HG02678 (cell line): ENCODE measurements at regions not wholly inside any gene's neighbourhood (a gene's known extent, or its start where the extent isn't known, plus 50 kb on each side); places are given as distances from the start of the nearest gene placed in this dataset.
A peak's percentile ranks its signal among the peaks of the same experiment; 100 is the strongest.

ENCODE experiments used
- ATAC-seq: cut with Tn5 transposase; IDR thresholded peaks from one replicate; pipeline ENCODE4 v1.9.1; 2021; ENCODE audit warnings: mild to moderate bottlenecking, moderate library complexity; ENCODE audit not compliant: unreplicated experiment

DNA sequence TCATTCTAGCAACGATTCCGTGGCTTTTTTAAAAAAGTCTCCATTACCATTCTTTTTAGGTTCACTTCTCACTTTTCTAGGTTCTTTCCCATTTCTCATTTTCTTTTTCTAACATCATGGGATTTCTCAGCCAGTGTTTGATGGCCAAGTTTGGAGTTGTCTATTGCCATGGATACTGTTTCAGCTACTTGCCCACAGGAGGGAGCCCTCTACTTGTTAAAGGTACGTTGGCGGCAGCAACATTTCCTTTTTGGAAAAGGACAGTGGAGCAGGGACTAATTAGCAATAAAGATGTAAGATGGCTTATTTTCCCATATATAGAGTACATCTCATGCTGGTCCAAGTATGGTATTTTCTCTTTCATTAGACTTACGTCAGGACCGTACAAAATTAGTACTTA lies 2257.5 kb upstream of the C9orf72 start:
- ATAC-seq = no peak

DNA sequence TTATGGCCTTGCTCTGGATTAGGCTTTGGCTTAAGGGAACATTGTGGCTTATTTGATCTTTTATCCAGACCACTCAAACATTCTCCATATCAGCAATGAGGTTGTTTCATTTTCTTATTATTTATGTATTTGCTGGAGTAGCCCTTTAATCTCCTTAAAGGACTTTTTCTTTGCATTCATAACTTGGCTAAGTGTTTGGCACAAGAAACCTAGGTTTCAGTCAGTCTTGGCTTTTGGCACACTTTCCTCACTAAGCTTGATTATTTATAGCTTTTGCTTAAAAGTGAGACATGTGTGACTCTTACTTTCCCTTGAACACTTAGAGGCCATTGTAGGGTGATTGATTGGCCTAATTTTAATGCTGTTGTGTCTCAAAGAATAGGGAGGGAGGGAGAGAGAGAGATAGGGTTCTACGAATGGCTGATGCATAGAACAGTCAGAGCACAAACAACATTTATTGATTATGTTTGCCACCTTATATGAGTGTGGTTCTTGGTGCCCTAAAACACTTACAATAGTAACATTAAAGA lies 2265.3 kb upstream of the C9orf72 start:
- ATAC-seq = no peak

DNA sequence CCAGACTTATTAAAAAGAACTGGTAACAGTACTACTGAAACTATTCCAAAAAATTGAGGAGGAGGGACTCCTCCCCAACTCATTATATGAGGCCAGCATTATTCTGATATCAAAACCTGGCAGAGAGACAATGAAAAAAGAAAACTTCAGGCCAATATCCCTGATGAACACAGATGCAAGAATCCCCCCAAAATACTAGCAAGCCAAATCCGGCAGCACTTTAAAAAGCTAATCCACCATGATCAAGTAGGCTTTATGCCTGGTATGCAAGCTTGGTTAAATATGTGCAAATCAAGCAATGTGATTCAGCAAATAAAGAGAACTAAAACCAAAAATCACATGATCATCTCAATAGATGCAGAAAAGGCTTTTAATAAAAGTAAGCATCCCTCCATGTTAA lies 2271.0 kb upstream of the C9orf72 start:
- no peak for ATAC-seq

DNA sequence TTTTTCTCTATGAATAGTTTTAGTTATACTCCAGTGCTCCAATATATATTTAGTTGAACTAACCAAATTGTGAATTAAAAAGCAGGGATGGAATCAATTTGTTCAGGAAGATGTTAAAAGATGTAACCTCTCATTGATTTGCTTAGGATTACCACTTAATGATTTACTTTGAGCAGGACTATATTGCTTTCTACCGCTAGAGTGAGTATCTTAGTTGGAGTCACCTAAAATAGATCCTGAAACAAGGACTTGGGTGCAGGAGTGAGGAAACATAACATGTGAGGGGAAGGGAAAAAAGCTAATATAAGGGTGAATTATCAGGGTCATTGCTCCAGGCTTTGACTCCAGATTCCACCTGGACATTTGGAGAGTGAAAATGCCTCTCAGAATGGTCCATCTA lies 2277.4 kb upstream of the C9orf72 start:
- no peak for ATAC-seq

DNA sequence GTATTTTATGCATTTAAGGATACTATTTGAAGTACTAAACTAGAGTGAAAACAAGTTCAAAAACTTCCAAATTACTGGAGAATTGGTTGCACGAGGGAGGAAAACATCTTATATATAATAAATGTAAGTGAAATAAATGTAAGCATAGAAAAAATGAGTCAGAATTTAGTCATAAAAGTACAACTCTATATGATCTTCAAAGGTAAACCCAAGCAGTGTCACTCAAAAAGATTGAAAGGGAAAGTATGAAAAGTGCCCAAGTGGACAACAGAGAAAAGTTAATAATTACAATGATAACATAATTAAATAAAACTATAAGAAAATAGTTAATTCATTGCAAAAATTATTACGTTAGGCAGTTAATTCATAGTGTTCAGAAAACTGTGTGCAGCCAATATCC lies 2288.5 kb upstream of the C9orf72 start:
- ATAC-seq = no peak

DNA sequence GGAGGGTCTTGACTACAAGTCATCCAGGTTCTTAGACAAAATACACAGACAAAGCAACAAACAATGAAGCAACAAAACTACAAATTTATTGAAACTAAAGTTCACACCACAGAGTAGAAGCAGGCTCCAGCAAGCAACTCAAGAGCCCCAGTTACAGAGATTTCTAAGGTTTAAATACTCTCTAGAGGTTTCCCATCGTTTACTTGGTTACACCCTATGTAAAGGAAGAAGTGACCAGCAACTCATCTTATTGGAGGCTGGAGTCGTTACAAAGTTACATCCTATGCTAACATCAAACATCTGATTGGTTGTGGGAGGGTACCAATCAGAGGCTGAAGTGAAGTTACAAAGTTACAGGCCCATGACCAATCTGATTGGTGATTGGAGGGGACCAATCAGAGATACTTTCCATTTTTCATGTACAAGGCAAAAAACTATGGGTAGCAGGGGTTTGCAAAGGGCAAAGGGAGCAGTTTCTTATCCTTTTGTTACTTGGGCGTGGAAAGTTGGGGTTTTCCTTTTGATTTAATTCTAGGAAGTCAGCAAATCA lies 2292.6 kb upstream of the C9orf72 start:
- ATAC-seq = peak; percentile 17

DNA sequence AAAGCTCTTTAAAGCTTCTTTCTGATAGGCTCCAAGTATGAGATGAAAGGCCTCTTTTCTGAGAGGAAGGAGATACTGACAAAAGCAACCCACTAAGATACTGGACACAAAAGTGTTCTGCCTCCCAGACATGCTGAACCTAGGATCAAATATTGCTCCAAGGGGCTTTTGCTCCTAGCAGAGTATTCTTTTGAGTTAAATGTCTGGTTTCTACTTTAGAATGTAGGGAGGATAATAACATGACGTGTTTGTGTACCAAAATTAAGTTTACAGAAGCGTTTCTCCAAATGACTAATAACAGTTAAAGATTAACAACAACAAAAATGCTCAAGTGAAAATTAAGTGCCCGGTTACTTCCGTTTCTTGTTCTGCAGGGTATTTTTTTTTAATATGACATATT lies 2293.3 kb upstream of the C9orf72 start:
- peak; percentile 59 for ATAC-seq

DNA sequence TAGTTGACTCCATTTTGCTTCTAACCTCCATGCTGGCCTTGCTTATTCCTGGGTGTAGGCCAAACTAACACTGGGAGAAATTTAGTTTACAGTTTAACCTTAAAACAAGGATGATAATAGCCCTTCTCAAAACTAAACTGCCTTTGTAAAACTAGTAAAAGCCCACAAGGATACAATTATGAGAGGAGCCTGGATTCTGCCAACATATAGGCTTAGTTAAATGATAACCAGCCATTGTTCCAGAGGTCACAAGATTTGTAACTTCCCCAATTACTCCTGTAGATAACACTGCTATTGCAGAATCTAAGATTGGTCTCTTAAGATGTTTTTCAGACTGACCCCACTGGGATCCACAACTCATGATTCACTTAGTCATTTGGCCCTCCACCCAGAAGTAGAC lies 2300.3 kb upstream of the C9orf72 start:
- ATAC-seq = no peak

DNA sequence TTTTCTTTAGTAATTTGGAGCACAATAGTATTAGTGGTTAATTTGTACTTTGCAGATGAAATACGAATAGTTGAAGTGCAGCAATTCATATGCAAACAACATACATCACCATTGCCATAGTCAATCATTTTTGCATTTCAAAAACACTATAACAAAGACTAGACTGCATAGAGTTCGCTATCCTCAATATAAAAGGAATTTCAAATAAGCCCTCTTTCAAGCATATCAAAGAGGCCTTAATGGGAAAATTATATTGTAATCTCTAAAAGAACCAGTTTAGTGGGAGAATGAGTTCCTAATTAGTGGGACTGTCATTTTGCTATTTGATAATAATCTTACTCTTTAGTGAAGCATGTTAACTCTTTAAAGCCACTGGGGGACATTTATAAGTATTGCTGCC lies 2302.3 kb upstream of the C9orf72 start:
- ATAC-seq = no peak

DNA sequence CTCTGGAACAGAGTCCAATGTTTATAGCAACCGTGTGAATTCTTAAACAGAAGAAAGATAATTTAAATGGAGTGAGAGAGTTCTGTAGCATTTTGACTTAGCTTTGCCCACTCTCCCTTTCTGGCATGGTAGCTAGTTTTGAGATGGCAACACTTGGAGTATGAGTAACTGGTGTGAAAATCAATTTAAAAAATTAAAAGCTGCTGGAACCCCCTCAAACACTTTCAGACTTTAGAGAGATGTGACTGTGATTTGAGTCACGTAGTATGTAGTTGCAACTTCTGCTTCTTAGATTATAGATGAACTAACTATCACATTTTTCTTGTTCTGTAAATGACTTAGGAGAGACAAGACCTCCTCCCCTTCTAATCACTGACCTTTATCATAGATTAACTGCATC lies 2309.5 kb upstream of the C9orf72 start:
- ATAC-seq = no peak

DNA sequence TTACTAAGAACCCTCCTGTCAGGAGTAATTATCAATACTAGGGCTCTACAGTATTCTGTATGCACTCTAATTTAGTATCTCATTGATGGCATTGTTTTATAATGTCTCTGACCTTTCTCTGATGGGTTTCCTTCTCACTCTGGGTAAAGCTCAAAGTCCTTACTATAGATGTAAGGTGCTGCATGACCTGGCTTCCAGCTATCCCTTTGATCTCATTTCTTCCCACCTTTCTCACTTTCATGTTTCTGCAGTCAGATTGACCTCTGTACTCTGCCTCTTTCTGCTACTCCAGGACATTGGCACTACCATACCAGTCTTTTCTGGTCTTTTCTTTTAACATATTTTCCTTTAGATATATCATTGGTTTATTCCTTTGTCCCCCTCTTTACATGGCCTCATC lies 2332.8 kb upstream of the C9orf72 start:
- ATAC-seq = no peak

DNA sequence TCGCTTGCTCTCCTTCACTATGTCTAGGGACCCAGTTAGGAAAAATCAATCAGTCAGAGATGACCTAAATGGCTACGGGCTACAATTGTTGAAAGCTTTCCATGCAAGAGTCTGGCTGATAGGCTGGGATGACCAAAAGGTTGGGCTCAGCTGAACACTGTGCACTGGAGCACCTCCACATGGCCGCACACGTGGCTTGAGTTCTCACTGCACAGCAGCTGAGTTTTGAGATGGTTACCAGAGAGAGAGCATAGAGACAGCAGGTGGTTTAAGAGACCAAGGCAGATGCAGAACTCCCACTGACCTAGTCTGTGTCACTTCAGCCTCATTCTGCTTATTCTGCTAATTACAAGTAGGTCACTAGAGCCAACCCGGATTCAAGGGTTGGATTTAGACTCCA lies 2354.8 kb upstream of the C9orf72 start:
- no peak for ATAC-seq

DNA sequence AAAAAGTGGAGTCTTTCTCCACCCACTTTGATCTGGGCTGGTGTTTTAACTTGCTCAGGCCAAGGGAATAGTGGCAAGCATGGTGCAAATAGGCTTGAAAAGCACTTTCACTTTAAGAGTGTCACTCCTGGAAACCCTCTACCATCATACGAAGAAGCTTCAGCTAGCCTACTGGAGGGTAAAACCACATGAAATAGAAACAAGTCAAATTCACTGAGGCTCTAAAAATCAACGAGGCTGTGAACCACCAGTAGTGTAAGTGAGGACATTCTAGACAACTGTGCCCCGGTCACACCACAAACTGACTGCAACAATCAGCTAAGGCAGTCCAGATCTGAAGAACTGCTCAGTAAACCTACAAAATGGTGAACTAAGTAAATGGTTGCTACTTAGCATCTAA lies 2366.3 kb upstream of the C9orf72 start:
- no peak for ATAC-seq

DNA sequence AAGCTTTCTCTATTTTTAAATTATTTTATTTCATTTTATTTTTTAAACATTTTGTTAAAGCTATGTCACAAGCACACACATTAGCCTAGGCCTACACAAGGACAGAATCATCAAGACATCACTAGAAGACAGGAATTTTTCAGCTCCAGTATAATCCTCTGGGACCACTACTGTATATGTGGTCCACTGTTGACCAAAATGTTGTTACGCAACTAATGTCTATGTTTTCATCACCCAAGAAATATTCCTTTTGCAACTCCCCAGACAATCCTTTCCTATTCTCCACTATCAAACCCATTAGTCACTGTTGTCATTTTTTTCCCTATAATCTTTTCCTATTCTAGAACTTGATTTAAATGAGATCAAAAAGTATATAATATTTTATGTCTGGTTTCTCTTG lies 2371.7 kb upstream of the C9orf72 start:
- no peak for ATAC-seq

DNA sequence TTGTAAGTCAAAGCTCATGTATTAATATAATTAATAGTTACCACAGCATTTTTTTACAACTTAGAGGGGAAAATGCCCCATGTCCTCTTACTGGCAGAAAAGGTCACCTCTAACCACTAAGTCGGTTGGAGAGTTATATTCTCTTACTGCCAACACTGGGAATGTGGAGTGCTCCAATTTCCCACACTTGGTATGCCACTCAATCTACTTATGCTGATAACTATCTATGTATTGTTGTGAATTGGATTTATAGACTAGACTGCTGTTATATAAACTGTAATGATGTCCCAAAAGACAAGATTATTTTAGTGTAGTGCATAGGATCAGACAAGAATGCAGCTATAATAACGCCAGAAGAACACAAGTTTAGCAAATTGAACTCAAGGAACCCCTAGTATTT lies 2385.2 kb upstream of the C9orf72 start:
- no peak for ATAC-seq

DNA sequence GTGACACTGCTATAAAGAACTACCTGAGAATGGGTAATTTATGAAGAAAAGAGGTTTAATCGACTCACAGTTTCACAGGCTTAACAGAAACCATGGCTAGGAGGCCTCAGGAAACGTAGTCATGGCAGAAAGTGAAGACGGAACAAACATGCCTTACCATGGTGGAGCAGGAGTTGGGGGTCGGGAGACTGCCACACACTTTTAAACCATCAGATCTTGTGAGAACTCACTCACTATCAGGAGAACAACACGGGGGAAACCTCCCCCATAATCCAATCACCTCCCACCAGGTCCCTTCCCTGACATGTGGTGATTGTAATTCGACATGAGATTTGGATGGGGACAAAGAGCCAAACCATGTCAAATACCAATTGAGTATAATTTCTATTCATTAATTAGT lies 2392.6 kb upstream of the C9orf72 start:
- ATAC-seq = no peak

DNA sequence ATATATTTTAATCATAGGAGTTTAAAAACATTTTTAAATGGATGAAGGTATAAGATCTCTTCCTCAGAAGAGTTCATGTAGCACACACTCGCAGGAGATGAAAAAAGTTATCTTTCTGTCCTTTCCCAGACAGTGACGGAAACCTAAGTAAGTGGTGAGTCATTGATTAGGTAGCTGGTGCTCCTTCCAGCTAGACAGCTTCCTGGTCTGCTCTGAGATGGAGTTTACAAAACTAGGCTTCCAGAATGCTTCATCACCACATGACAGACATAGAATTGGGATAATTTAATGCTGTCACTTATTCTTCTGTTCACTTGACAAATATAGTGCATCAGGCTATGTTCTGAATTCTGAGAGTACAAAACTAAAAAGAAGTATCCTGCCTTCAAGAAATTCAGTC lies 2393.0 kb upstream of the C9orf72 start:
- no peak for ATAC-seq

DNA sequence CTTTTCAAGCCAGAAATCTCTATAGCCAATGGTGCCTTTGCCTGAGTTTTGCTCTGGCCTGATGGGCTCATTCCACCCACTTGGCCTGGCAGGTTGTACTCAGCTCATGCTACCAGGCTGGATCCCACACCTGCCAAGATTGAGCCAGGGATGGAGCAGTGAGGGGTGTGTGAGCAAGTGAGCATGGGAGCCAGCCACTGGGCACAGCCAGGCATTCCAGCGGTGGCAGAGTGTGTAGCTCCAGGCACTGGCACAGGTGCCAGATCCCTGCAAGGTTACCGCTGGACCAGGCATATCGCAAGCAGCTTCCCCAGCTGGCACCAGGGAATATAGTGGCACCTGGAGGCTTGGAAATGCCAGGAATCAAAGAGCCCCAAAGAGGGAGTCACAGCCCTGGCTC lies 2395.6 kb upstream of the C9orf72 start:
- no peak for ATAC-seq

DNA sequence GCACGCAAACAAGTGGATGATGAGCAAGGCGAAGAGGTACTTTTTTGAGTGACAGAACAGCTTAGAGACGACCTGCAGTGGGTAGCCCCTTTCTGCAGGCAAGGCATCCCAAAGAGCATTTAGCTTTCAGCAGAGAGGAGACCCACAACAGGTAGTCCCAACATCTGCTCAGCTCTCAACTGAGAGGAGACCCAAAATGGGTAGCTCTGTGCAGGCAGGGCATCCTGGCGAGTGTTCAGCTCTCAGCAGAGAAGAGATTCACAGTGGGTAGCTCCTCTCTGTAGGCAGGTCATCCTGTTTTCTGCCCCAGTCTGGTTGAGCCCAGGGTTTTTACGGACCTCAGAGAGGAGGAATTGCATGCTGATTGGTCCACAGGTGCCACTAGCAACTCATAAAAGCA lies 2396.1 kb upstream of the C9orf72 start:
- ATAC-seq = no peak

DNA sequence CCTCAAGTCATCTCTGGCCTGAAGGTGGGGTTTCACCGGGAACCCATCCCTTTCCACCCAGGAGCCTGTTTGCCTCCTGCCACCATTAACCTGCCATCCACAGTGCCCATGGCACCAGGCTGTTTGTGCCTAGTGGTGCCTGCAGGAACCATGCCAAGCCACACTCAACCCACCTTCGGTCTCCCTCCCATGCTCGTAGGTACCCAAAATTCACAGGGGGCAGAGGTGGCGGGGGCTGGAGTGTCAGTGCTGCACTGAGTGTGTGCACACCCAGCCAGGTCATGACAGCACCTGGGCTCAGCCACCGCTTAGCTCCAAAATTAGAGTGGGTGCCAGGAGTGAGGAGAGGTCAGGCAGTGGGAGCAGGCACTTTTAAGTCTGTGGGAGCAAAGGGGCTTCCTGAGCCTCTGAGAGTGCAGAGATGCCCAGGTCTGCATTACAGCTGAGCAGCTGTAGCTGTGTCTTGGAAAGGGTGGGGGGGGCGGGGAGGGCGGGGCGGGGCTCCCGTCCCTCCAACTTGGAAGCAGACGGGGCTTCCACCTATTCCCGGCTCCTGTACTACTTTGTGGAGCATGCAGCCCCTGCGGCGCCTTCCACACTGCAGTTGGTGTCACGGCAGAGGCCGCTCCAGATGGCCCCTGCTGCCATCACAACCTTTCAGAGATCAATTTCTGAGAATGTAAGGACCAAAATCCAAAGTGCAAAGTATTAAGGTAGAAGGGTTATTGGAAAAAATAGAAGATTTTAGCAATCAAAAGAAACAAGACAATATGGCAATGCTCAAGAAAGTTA lies 2396.8 kb upstream of the C9orf72 start:
- ATAC-seq = no peak

DNA sequence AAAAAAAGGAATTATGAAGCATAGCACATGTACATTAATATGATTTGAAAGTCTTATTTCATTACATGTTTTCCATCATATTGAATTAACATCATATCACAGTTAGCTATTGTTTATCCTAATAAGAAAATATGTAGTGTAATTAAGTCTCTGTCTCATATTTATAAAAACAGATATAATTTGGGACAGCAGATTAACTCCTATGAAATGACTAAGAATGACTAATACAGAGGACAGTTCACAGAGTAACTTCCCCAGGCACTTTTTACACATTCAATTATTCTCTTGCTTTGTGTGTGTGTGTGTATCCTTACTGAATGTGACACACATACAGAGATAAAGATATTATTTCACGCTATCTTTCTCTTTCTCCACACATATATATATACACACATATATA lies 2400.9 kb upstream of the C9orf72 start:
- no peak for ATAC-seq

DNA sequence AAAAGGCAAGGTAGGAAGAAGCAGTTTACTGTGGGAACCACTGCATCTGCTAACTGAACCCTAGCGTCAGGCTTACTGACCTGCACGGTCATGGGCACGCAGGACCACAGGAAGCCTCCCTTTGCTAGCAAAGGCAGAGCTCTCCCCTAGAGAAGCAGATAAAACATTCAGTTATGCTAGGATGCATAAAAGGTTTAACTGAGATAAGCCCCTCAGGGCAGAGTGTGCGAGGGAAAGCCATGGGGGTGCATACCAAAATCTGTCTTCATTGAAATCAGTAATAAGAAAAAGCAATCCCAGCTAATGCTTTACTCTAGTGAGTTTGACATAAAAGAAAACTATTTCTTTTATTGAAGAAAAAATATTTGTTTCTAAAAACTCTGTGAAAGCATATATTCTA lies 2403.7 kb upstream of the C9orf72 start:
- ATAC-seq = no peak

DNA sequence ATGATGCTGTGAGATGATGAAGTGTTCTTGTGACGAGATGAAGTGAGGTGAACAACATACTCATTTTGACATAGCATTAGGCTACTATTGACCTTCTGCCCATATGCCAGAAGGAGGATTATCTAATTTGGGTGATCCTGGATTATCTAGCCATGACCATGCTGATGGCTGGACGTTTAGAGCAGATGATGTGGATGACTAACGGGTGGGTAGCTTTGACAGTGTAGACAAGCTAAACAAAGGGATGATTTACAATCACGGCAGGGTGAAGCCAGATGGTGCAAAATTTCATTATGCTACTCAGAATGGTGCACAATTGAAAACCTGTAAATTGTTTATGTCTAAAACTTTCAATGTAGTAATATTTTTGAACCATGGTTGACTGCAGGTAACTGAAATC lies 2403.4 kb upstream of the ACO1 start:
- no peak for ATAC-seq
